ENCODE measurements at regions not wholly inside any gene's neighbourhood (a gene's known extent, or its start where the extent isn't known, plus 50 kb on each side); places are given as distances from the start of the nearest gene placed in this dataset.

DNA sequence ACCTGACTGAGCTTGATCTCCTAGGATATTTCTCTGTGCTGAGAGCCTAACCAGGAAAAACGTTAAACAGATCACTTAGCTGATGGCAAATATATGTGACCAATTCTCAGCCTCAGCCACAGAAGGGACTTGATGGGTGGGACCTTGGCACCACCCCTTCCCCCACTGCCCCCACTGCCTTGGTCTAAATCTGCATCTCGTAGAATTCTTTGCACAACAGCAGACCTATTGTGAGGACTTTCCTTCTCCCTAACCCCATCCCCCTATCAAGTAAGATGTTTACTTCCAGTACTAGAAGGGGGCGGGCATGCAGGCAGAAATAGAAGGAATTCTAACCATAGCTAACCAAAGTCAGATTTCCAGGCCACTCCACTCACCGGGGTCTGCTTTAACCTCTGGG lies 313.2 kb downstream of the PCNX1 start:
- Mint-ChIP-seq H3K27ac (ENCODE audit: unreplicated experiment) (no peak overlapping the region), H3K36me3 (ENCODE audit: low read depth) (no peaks in the 10 kb centered on the region), H3K4me1 (ENCODE audit: low read depth) (peaks cover 8% of the 10 kb centered on the region), H3K9me3 (ENCODE audit: low read depth) (peaks cover 11% of the 10 kb centered on the region), H3K4me3 (ENCODE audit: unreplicated experiment) (no peak overlapping the region), H3K27me3 (ENCODE audit: low read depth) (no peaks in the 10 kb centered on the region)
- TF ChIP-seq, protein P1, sequence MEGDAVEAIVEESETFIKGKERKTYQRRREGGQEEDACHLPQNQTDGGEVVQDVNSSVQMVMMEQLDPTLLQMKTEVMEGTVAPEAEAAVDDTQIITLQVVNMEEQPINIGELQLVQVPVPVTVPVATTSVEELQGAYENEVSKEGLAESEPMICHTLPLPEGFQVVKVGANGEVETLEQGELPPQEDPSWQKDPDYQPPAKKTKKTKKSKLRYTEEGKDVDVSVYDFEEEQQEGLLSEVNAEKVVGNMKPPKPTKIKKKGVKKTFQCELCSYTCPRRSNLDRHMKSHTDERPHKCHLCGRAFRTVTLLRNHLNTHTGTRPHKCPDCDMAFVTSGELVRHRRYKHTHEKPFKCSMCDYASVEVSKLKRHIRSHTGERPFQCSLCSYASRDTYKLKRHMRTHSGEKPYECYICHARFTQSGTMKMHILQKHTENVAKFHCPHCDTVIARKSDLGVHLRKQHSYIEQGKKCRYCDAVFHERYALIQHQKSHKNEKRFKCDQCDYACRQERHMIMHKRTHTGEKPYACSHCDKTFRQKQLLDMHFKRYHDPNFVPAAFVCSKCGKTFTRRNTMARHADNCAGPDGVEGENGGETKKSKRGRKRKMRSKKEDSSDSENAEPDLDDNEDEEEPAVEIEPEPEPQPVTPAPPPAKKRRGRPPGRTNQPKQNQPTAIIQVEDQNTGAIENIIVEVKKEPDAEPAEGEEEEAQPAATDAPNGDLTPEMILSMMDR (IDR thresholded peaks at IDR 0.05), result no peak
- no peak for DNase-seq (ENCODE audit: low spot score)

DNA sequence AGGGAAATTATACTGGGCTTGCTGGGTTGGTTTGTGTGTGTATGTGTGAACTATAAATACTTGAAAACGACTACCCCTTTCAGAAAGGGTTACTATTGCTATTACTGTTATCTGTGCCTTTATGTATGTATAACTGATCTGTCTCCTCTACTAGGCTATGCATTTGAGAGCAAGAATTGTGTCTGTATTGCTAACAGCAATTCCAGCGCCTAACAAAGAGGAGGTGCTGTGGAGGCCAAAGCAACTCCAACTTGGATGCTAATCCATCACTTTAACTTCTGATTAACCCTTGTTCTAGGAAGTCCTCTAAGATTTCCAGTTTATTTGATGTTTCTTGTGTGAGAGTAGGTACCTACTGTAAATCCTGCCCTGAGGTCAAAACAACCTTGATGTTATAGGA lies 313.9 kb downstream of the PCNX1 start:
- Mint-ChIP-seq H3K27ac (ENCODE audit: unreplicated experiment) (no peak overlapping the region), H3K4me3 (ENCODE audit: unreplicated experiment) (no peak overlapping the region), H3K36me3 (ENCODE audit: low read depth) (no peaks in the 10 kb centered on the region), H3K9me3 (ENCODE audit: low read depth) (peaks cover 11% of the 10 kb centered on the region), H3K4me1 (ENCODE audit: low read depth) (peaks cover 8% of the 10 kb centered on the region), H3K27me3 (ENCODE audit: low read depth) (no peaks in the 10 kb centered on the region)
- DNase-seq (ENCODE audit: low spot score), result no peak
- TF ChIP-seq, protein P1 (IDR thresholded peaks at IDR 0.05), result peak; percentile 26

GRCh38 chr14:71225113-71225512 lies 317.9 kb downstream of the PCNX1 start:
- Mint-ChIP-seq H3K9me3 (ENCODE audit: low read depth) (peaks cover 5% of the 10 kb centered on the region), H3K4me1 (ENCODE audit: low read depth) (peaks cover 8% of the 10 kb centered on the region), H3K4me3 (ENCODE audit: unreplicated experiment) (no peak overlapping the region), H3K36me3 (ENCODE audit: low read depth) (no peaks in the 10 kb centered on the region), H3K27ac (ENCODE audit: unreplicated experiment) (no peak overlapping the region), H3K27me3 (ENCODE audit: low read depth) (no peaks in the 10 kb centered on the region)
- DNase-seq (ENCODE audit: low spot score), result no peak
- TF ChIP-seq, protein P1 (IDR thresholded peaks at IDR 0.05), result no peak

GRCh38 chr14:71228711-71229110 lies 321.5 kb downstream of the PCNX1 start:
- H3K4me3 Mint-ChIP-seq (ENCODE audit: unreplicated experiment), result no peak overlapping the region
- H3K9me3 Mint-ChIP-seq (ENCODE audit: low read depth), result no peaks in the 10 kb centered on the region
- H3K27ac Mint-ChIP-seq (ENCODE audit: unreplicated experiment), result no peak overlapping the region
- TF ChIP-seq, protein P1 (IDR thresholded peaks at IDR 0.05), result no peak
- DNase-seq (ENCODE audit: low spot score), result no peak
- H3K4me1 Mint-ChIP-seq (ENCODE audit: low read depth), result peaks cover 4% of the 10 kb centered on the region
- H3K27me3 Mint-ChIP-seq (ENCODE audit: low read depth), result peaks cover 7% of the 10 kb centered on the region
- H3K36me3 Mint-ChIP-seq (ENCODE audit: low read depth), result no peaks in the 10 kb centered on the region

GRCh38 chr14:71229875-71230274 lies 322.6 kb downstream of the PCNX1 start:
- H3K4me3 Mint-ChIP-seq (ENCODE audit: unreplicated experiment), result no peak overlapping the region
- no peak for DNase-seq (ENCODE audit: low spot score)
- no peaks in the 10 kb centered on the region for H3K36me3 Mint-ChIP-seq (ENCODE audit: low read depth)
- no peak overlapping the region for H3K27ac Mint-ChIP-seq (ENCODE audit: unreplicated experiment)
- TF ChIP-seq, protein P1 (IDR thresholded peaks at IDR 0.05), result no peak
- peaks cover 4% of the 10 kb centered on the region for H3K4me1 Mint-ChIP-seq (ENCODE audit: low read depth)
- H3K27me3 Mint-ChIP-seq (ENCODE audit: low read depth), result peaks cover 8% of the 10 kb centered on the region
- H3K9me3 Mint-ChIP-seq (ENCODE audit: low read depth), result no peaks in the 10 kb centered on the region
